ENCODE measurements at regions not wholly inside any gene's neighbourhood (a gene's known extent, or its start where the extent isn't known, plus 50 kb on each side); places are given as distances from the start of the nearest gene placed in this dataset.

DNA sequence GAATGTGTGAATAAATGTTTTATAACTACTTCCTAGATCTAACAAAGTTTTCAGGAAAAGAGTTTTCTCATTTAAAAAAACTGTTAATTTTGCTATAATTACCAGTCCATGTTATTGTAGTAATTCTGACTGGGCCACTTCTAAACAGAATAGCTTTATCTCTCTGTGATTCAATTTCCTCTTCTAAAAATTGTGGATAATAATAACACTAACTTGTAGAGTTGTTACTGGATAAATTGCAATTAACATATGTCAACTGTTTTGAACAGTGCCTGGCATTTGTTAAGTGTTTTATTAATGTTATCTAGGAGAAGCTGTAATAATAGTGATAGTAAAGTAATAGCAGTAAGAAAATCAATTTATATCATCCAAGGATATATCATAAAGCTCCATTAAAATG, 162.3 kb downstream of the BTC start:
- TF ChIP-seq POLR2AphosphoS5 (IDR thresholded peaks at IDR 0.05) (no peak), CTCF (IDR thresholded peaks at IDR 0.05 in 8 of 11, conservative IDR thresholded peaks at IDR 0.05 in 3 of 11) (no peak), POLR2A (IDR thresholded peaks at IDR 0.05) (no peak)
